Dendritic cell treated with granulocyte-macrophage colony-stimulating factor and Interleukin-4, amounts not matched to agents 40 ng/mL and 50 ng/mL, for 4 days (primary cell): ENCODE measurements at regions not wholly inside any gene's neighbourhood (a gene's known extent, or its start where the extent isn't known, plus 50 kb on each side); places are given as distances from the start of the nearest gene placed in this dataset.

Source experiments
- H3K27ac Mint-ChIP-seq: one replicate; pipeline ENCODE4 v1.8.0; 2022; ENCODE audit warnings: mild to moderate bottlenecking, mixed read lengths
- H3K27me3 Mint-ChIP-seq: one replicate; pipeline ENCODE4 v1.8.0; 2022; ENCODE audit warnings: mild to moderate bottlenecking, mixed read lengths
- H3K36me3 Mint-ChIP-seq: one replicate; pipeline ENCODE4 v1.8.0; 2022; ENCODE audit warnings: low read depth, mixed read lengths
- H3K4me1 Mint-ChIP-seq: one replicate; pipeline ENCODE4 v1.8.0; 2022; ENCODE audit warnings: low read depth, mixed read lengths
- H3K4me3 Mint-ChIP-seq: one replicate; pipeline ENCODE4 v1.8.0; 2022; ENCODE audit warnings: mild to moderate bottlenecking, moderate library complexity, mixed read lengths
- H3K9me3 Mint-ChIP-seq: one replicate; pipeline ENCODE4 v1.8.0; 2022; ENCODE audit warnings: mixed read lengths
- intact Hi-C: fragments of 100-400 bp; cut with micrococcal nuclease; formaldehyde crosslinking; loops from one replicate; pipeline ENCODE4 v1.15.0; 2022

GRCh38 chr2:65660340-65660739, 227.9 kb upstream of the SPRED2 start:
- H3K27me3 Mint-ChIP-seq, result peaks cover 2% of the 10 kb centered on the region
- H3K4me3 Mint-ChIP-seq, result no peak overlapping the region
- no peak overlapping the region for H3K27ac Mint-ChIP-seq
- H3K4me1 Mint-ChIP-seq, result no peaks in the 10 kb centered on the region
- H3K9me3 Mint-ChIP-seq, result no peaks in the 10 kb centered on the region
- intact Hi-C loops, result no loop called here
- H3K36me3 Mint-ChIP-seq, result no peaks in the 10 kb centered on the region

- H3K4me3 Mint-ChIP-seq, result no peak overlapping the region
- H3K27ac Mint-ChIP-seq, result no peak overlapping the region
- no peaks in the 10 kb centered on the region for H3K4me1 Mint-ChIP-seq
- peaks cover 2% of the 10 kb centered on the region for H3K27me3 Mint-ChIP-seq
- intact Hi-C loops, result no loop called here
- no peaks in the 10 kb centered on the region for H3K36me3 Mint-ChIP-seq
- no peaks in the 10 kb centered on the region for H3K9me3 Mint-ChIP-seq
Observed at GRCh38 chr2:65658881-65659280, 226.5 kb upstream of the SPRED2 start.

- intact Hi-C loops, result no loop called here
- Mint-ChIP-seq H3K27ac (no peak overlapping the region), H3K4me1 (no peaks in the 10 kb centered on the region), H3K36me3 (no peaks in the 10 kb centered on the region), H3K27me3 (peaks cover 2% of the 10 kb centered on the region), H3K4me3 (no peak overlapping the region), H3K9me3 (no peaks in the 10 kb centered on the region)
Observed at GRCh38 chr2:65658266-65658665, 225.9 kb upstream of the SPRED2 start.

GRCh38 chr2:65656160-65656718, 223.8 kb upstream of the SPRED2 start:
- H3K4me3 Mint-ChIP-seq, result no peak overlapping the region
- no peaks in the 10 kb centered on the region for H3K4me1 Mint-ChIP-seq
- intact Hi-C loops, result no loop called here
- H3K36me3 Mint-ChIP-seq, result no peaks in the 10 kb centered on the region
- peaks cover 2% of the 10 kb centered on the region for H3K27me3 Mint-ChIP-seq
- no peak overlapping the region for H3K27ac Mint-ChIP-seq
- no peaks in the 10 kb centered on the region for H3K9me3 Mint-ChIP-seq

DNA sequence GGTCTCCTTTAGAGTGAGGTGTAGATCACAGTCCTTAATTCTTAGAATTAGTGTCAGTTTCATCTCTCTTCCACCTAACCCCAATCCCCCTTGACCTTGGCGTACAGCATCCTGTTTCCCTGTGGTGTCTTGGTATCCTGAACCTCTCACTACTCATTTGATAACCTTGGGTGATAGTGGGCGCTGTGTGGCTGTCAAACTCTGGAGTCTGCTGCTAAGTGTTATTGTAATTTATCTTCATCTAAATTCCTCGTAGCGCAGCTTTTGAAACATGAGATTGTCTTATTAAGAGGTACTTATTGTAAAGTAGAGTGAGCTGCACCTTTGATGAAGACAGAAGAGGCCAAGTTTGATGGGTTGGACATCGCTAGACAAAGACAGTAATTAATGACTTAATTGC, 222.6 kb upstream of the SPRED2 start:
- H3K4me3 Mint-ChIP-seq, result no peak overlapping the region
- no peaks in the 10 kb centered on the region for H3K9me3 Mint-ChIP-seq
- H3K4me1 Mint-ChIP-seq, result no peaks in the 10 kb centered on the region
- H3K27ac Mint-ChIP-seq, result no peak overlapping the region
- peaks cover 3% of the 10 kb centered on the region for H3K27me3 Mint-ChIP-seq
- no peaks in the 10 kb centered on the region for H3K36me3 Mint-ChIP-seq
- intact Hi-C loops, result no loop called here

GRCh38 chr2:65654496-65654895, 222.1 kb upstream of the SPRED2 start:
- no peaks in the 10 kb centered on the region for H3K36me3 Mint-ChIP-seq
- intact Hi-C loops, result no loop called here
- H3K9me3 Mint-ChIP-seq, result no peaks in the 10 kb centered on the region
- H3K27me3 Mint-ChIP-seq, result peaks cover 3% of the 10 kb centered on the region
- no peak overlapping the region for H3K4me3 Mint-ChIP-seq
- H3K4me1 Mint-ChIP-seq, result no peaks in the 10 kb centered on the region
- H3K27ac Mint-ChIP-seq, result no peak overlapping the region

DNA sequence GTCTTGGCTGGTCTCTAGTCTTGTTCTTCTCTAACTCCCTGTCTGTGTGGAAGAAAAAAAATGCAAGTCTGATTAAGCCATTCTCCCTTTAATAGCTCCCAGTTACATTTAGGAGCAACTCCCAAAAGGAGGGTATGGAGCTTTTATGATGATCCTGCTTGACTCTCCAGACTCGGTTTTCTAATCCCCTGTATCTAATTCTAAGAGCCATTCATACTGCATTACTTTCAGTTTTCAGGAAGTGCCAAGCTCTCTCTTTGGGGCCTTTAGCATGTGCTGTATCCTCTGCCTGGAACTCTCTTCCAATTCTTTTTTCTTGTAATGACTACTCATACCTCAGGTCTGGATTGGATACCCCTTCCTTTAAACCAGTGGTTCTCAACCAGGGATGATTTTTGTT, 219.7 kb upstream of the SPRED2 start:
- Mint-ChIP-seq H3K9me3 (no peaks in the 10 kb centered on the region), H3K4me3 (no peak overlapping the region), H3K36me3 (no peaks in the 10 kb centered on the region), H3K4me1 (no peaks in the 10 kb centered on the region), H3K27ac (no peak overlapping the region), H3K27me3 (peaks cover 4% of the 10 kb centered on the region)
- intact Hi-C loops, result no loop called here

DNA sequence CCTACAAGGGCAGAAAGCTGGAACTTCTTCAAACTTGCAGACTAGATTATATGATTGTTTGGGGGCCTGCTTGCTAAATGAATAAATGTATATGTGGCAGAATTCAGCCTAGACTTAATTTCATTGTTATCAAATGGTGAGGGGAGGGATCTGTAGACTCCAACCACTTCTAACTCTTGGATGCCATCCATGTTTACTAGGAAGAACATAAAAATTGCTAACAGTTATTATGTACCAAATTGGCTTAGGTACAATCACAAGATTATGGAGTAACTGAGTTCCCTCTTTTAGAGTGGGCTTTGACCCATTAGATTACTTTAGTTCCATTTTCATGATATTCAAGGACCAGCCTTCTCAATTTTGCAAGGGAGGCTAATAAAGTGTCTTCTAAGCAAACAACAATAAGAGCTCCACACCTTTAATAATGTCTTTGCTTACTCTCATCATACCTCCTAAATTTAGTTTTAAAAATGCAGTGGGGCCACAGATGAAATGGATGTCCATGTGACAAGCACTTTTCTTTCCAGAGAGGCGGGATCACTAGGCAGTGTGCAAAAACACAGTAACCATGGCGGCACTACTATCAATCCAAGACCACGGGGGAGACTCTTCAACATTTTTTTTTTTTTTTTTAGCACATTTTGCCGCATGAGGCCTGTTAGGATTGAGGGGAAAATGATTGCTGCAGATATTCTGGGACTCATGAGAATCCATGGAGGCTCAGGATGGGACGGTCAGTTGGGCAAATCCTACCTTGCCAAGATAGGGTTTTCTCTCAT, 217.6 kb upstream of the SPRED2 start:
- peaks cover 4% of the 10 kb centered on the region for H3K27me3 Mint-ChIP-seq

DNA sequence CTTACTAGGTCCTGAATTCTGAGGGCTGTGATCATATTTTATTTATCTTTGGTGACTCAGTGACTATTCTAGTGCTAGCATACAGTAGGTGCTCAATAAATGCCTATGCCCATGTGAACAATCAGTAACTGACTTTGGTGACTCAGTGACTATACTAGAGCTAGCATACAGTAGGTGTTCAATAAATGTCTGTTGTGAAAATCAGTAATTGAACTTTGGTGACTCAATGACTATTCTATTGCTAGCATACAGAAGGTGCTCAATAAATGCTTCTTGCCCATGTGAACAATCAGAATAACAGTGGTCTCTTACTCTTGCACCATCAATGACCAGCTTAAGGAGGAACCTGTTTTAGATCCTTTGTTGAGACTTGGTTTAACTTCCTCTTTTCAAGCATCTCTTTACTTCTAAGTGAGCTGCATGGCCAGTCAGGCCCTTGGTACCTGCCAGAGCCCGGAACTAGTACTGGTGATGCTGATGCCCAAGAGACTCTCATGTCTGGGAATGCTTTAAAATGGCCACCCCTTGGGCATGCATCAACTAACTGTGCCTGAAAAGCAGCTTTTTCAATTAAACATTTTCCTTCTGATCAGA, 214.9 kb upstream of the SPRED2 start:
- no peak overlapping the region for H3K27ac Mint-ChIP-seq
- H3K4me1 Mint-ChIP-seq, result no peaks in the 10 kb centered on the region
- H3K4me3 Mint-ChIP-seq, result no peak overlapping the region
- no peaks in the 10 kb centered on the region for H3K36me3 Mint-ChIP-seq
- H3K27me3 Mint-ChIP-seq, result peaks cover 4% of the 10 kb centered on the region
- intact Hi-C loops, result no loop called here
- H3K9me3 Mint-ChIP-seq, result no peaks in the 10 kb centered on the region

More for the DNA sequence above, 217.6 kb upstream of the SPRED2 start:
- H3K36me3 Mint-ChIP-seq, result no peaks in the 10 kb centered on the region
- no peaks in the 10 kb centered on the region for H3K4me1 Mint-ChIP-seq
- intact Hi-C loops, result no loop called here
- no peak overlapping the region for H3K27ac Mint-ChIP-seq
- no peak overlapping the region for H3K4me3 Mint-ChIP-seq
- no peaks in the 10 kb centered on the region for H3K9me3 Mint-ChIP-seq

GRCh38 chr2:65640793-65641103, 208.3 kb upstream of the SPRED2 start:
- Mint-ChIP-seq H3K27me3 (peaks cover 18% of the 10 kb centered on the region), H3K4me1 (peaks cover 5% of the 10 kb centered on the region)

GRCh38 chr2:65639156-65639864, 206.9 kb upstream of the SPRED2 start:
- Mint-ChIP-seq H3K27ac (no peak overlapping the region), H3K27me3 (peaks cover 18% of the 10 kb centered on the region), H3K36me3 (no peaks in the 10 kb centered on the region), H3K4me3 (no peak overlapping the region), H3K4me1 (peaks cover 5% of the 10 kb centered on the region), H3K9me3 (no peaks in the 10 kb centered on the region)
- intact Hi-C loops, result no loop called here

More at GRCh38 chr2:65640793-65641103, 208.3 kb upstream of the SPRED2 start:
- H3K4me3 Mint-ChIP-seq, result no peak overlapping the region
- H3K36me3 Mint-ChIP-seq, result no peaks in the 10 kb centered on the region
- H3K9me3 Mint-ChIP-seq, result no peaks in the 10 kb centered on the region
- intact Hi-C loops, result no loop called here
- no peak overlapping the region for H3K27ac Mint-ChIP-seq

GRCh38 chr2:65638443-65638842, 206.0 kb upstream of the SPRED2 start:
- Mint-ChIP-seq H3K27me3 (peaks cover 18% of the 10 kb centered on the region), H3K4me1 (peaks cover 5% of the 10 kb centered on the region), H3K9me3 (no peaks in the 10 kb centered on the region), H3K36me3 (no peaks in the 10 kb centered on the region), H3K27ac (no peak overlapping the region), H3K4me3 (no peak overlapping the region)
- intact Hi-C loops, result no loop called here

DNA sequence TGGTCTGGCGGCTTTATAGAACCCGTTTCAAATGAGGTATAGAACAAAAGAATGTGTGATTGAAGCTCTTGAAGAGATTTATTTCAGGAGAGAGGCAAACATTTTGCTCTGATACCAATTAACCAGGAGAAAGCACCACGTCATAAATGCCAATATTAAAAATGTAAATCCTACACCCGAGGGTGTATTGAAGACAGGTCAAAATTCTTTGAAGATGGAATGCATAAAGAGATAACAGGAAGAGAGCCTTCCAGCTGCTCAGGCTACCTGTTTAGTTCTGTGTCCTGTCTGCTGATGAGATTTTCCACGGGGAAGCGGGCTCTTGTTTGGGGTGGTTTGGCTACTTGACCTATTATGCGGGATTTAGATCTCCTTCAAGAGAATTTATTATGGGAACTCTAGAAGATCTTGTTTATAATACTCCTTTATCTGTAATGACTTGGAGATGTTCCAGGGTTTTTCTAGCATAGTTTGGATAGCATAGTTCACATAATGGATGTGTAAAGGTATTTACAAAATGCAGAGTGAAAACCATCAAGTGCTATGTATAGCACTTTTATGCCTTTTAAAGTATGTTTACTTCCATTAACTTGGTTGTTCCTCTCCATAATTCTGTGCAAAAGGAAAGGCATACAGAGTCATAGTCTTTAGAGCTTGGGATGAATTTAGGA, 204.5 kb upstream of the SPRED2 start:
- peaks cover 20% of the 10 kb centered on the region for H3K27me3 Mint-ChIP-seq

GRCh38 chr2:65636024-65636423, 203.6 kb upstream of the SPRED2 start:
- intact Hi-C loops, result no loop called here
- H3K27me3 Mint-ChIP-seq, result peaks cover 22% of the 10 kb centered on the region
- H3K36me3 Mint-ChIP-seq, result no peaks in the 10 kb centered on the region
- no peaks in the 10 kb centered on the region for H3K9me3 Mint-ChIP-seq
- H3K4me1 Mint-ChIP-seq, result peaks cover 5% of the 10 kb centered on the region
- H3K27ac Mint-ChIP-seq, result no peak overlapping the region
- no peak overlapping the region for H3K4me3 Mint-ChIP-seq

More for the DNA sequence above, 204.5 kb upstream of the SPRED2 start:
- peaks cover 5% of the 10 kb centered on the region for H3K4me1 Mint-ChIP-seq
- no peak overlapping the region for H3K4me3 Mint-ChIP-seq
- no peaks in the 10 kb centered on the region for H3K36me3 Mint-ChIP-seq
- intact Hi-C loops, result no loop called here
- no peak overlapping the region for H3K27ac Mint-ChIP-seq
- H3K9me3 Mint-ChIP-seq, result no peaks in the 10 kb centered on the region
